ENCODE measurements at regions not wholly inside any gene's neighbourhood (a gene's known extent, or its start where the extent isn't known, plus 50 kb on each side); places are given as distances from the start of the nearest gene placed in this dataset.
"Not testable (repeated sequence)": the region's sequence is repeated elsewhere in the genome, so short reads cannot be mapped to it uniquely, and the experiment has no call there.

DNA sequence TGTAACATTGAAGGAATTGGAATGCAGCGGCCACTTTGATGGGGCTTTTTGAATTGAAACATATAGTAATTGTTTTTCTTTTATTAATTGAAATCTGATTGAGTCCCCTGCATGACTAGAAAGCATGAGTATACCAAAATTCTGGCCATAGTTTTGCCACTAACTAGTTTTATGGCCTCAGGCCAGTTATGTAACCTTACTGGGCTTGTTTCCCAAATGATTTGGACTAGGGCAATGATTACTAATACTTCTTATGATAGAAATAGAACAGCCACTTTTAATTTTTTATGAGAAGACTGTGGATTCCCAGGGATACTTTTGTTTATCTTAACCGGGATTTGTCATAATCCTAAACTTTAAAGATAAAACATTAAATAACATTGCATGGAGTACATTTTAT, 106.9 kb upstream of the GOLGA6L4 start:
- not testable (repeated sequence) for TF ChIP-seq SP1 (CRISPR knock-in tag; conservative IDR thresholded peaks at IDR 0.05); NFE2L1 (CRISPR knock-in tag; IDR thresholded peaks at IDR 0.05); FOXJ3 (CRISPR knock-in tag; IDR thresholded peaks at IDR 0.05; ENCODE audit: borderline replicate concordance); ATF1 (CRISPR knock-in tag; IDR thresholded peaks at IDR 0.05); ZNF416 (CRISPR knock-in tag; IDR thresholded peaks at IDR 0.05); FOXP1 (CRISPR knock-in tag; IDR thresholded peaks at IDR 0.05; ENCODE audit: borderline replicate concordance)
- TF ChIP-seq, protein P1, sequence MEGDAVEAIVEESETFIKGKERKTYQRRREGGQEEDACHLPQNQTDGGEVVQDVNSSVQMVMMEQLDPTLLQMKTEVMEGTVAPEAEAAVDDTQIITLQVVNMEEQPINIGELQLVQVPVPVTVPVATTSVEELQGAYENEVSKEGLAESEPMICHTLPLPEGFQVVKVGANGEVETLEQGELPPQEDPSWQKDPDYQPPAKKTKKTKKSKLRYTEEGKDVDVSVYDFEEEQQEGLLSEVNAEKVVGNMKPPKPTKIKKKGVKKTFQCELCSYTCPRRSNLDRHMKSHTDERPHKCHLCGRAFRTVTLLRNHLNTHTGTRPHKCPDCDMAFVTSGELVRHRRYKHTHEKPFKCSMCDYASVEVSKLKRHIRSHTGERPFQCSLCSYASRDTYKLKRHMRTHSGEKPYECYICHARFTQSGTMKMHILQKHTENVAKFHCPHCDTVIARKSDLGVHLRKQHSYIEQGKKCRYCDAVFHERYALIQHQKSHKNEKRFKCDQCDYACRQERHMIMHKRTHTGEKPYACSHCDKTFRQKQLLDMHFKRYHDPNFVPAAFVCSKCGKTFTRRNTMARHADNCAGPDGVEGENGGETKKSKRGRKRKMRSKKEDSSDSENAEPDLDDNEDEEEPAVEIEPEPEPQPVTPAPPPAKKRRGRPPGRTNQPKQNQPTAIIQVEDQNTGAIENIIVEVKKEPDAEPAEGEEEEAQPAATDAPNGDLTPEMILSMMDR (IDR thresholded peaks at IDR 0.05) = not testable (repeated sequence)
- TF ChIP-seq, protein P2, sequence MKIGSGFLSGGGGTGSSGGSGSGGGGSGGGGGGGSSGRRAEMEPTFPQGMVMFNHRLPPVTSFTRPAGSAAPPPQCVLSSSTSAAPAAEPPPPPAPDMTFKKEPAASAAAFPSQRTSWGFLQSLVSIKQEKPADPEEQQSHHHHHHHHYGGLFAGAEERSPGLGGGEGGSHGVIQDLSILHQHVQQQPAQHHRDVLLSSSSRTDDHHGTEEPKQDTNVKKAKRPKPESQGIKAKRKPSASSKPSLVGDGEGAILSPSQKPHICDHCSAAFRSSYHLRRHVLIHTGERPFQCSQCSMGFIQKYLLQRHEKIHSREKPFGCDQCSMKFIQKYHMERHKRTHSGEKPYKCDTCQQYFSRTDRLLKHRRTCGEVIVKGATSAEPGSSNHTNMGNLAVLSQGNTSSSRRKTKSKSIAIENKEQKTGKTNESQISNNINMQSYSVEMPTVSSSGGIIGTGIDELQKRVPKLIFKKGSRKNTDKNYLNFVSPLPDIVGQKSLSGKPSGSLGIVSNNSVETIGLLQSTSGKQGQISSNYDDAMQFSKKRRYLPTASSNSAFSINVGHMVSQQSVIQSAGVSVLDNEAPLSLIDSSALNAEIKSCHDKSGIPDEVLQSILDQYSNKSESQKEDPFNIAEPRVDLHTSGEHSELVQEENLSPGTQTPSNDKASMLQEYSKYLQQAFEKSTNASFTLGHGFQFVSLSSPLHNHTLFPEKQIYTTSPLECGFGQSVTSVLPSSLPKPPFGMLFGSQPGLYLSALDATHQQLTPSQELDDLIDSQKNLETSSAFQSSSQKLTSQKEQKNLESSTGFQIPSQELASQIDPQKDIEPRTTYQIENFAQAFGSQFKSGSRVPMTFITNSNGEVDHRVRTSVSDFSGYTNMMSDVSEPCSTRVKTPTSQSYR (CRISPR knock-in tag; IDR thresholded peaks at IDR 0.05) = not testable (repeated sequence)
- TF ChIP-seq, protein P3, sequence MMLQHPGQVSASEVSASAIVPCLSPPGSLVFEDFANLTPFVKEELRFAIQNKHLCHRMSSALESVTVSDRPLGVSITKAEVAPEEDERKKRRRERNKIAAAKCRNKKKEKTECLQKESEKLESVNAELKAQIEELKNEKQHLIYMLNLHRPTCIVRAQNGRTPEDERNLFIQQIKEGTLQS (CRISPR knock-in tag; conservative IDR thresholded peaks at IDR 0.05) = not testable (repeated sequence)
- TF ChIP-seq, protein P4, sequence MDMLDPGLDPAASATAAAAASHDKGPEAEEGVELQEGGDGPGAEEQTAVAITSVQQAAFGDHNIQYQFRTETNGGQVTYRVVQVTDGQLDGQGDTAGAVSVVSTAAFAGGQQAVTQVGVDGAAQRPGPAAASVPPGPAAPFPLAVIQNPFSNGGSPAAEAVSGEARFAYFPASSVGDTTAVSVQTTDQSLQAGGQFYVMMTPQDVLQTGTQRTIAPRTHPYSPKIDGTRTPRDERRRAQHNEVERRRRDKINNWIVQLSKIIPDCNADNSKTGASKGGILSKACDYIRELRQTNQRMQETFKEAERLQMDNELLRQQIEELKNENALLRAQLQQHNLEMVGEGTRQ (CRISPR knock-in tag; IDR thresholded peaks at IDR 0.05) = not testable (repeated sequence)
- TF ChIP-seq, protein P5, sequence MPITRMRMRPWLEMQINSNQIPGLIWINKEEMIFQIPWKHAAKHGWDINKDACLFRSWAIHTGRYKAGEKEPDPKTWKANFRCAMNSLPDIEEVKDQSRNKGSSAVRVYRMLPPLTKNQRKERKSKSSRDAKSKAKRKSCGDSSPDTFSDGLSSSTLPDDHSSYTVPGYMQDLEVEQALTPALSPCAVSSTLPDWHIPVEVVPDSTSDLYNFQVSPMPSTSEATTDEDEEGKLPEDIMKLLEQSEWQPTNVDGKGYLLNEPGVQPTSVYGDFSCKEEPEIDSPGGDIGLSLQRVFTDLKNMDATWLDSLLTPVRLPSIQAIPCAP (CRISPR knock-in tag; IDR thresholded peaks at IDR 0.05) = not testable (repeated sequence)
